ENCODE measurements at regions not wholly inside any gene's neighbourhood (a gene's known extent, or its start where the extent isn't known, plus 50 kb on each side); places are given as distances from the start of the nearest gene placed in this dataset.

DNA sequence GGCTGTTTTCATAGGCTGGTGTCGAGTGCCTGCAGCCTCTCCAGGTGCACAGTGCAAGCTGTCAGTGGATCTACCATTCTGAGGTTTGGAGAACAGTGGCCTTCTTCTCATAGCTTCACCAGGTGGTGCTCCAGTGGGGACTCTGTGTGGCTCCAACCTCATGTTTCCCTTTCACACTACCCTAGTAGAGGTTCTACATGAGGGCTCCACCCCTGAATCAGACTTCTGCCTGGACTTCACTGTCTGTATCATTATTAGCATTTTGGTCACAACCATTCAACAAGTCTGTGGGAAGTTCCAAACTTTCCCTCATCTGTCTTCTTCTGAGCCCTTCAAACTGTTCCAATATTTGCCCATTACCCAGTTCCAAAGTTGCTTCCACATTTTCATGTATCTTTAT lies 1003.7 kb downstream of the MCTP2 start:
- peaks cover 0 to 12% of the 10 kb centered on the region in 2 donors for H3K9me3 ChIP-seq (ENCODE audit: control insufficient read depth in 1 of 2, low read length in 2 of 2)
- H3K36me3 ChIP-seq (ENCODE audit: control insufficient read depth in 1 of 2, insufficient read depth in 2 of 2, low read length in 2 of 2), result no peaks in the 10 kb centered on the region
- no peak overlapping the region for H3K27ac ChIP-seq (ENCODE audit: low read length)
- no peaks in the 10 kb centered on the region for H3K27me3 ChIP-seq (ENCODE audit: low read depth, low read length)
- no peaks in the 10 kb centered on the region for H3K4me1 ChIP-seq (ENCODE audit: control insufficient read depth in 1 of 2, insufficient read depth in 2 of 2, low read length in 2 of 2)
- no peak overlapping the region for H3K4me3 ChIP-seq (ENCODE audit: low read depth in 1 of 2, low read length in 2 of 2)

DNA sequence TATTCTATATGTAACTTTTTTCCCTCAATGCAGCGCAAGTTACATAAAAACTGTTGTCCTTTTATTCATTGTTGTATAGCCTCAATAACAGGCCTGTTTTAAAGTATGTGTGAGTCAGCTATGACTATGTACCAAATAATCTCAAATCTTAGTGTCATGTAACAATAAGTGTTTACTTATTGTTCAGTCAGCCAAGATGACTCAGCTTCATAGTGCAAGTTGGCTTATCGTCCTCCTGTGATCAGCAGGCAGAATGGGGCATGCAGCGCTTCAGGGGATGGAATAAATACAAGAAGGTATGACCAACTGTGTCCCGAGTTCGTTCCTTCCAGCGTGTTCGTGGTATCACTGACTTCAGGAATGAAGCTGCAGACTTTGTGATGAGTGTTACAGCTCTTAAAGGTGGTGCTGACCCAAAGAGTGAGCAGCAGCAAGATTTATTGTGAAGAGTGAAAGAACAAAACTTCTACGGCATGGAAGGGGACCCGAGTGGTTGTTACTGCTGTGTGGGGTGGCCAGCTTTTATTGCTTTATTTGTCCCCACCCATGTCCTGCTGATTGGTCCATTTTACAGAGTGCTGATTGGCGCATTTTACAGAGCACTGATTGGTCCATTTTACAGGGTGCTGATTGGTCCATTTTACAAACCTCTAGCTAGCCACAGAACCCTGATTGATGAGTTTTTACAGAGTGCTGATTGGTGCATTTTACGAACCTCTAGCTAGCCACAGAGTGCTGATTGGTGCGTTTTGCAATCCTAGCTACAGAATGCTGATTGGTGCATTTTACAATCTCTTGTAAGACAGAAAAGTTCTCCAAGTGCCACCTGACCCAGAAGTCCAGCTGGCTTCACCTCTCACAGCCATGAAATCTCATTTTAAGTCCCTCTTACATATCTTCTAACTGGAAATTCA lies 1016.0 kb downstream of the MCTP2 start:
- H3K9me3 ChIP-seq (ENCODE audit: control insufficient read depth in 1 of 2, low read length in 2 of 2), result no peaks in the 10 kb centered on the region
- H3K27me3 ChIP-seq (ENCODE audit: low read depth, low read length), result no peaks in the 10 kb centered on the region
- no peak overlapping the region for H3K27ac ChIP-seq (ENCODE audit: low read length)
- no peaks in the 10 kb centered on the region for H3K36me3 ChIP-seq (ENCODE audit: control insufficient read depth in 1 of 2, insufficient read depth in 2 of 2, low read length in 2 of 2)
- no peak overlapping the region for H3K4me3 ChIP-seq (ENCODE audit: low read depth in 1 of 2, low read length in 2 of 2)
- H3K4me1 ChIP-seq (ENCODE audit: control insufficient read depth in 1 of 2, insufficient read depth in 2 of 2, low read length in 2 of 2), result peaks cover 0 to 7% of the 10 kb centered on the region in 2 donors

DNA sequence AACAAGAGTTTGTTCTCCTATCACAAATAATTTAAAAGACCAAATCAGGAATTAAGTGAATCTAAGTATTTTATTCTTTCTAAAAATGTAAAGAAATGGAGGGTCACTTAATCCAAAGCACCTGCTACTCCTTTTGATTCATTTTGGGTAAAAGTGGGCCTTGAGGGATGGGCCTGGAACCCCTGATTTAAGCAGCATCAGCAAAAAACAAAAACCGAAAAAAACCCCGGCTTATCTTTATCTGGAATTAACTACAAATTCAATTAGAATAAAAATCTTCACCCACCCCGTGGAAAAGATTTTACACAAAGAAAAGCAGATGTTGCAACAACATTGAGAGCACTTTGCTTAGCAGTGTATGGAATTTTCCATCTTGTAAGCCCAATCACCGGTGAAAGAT lies 1018.2 kb downstream of the MCTP2 start:
- Histone ChIP-seq H3K27ac (ENCODE audit: low read length) (peak overlapping the region; percentile 42), H3K36me3 (ENCODE audit: control insufficient read depth in 1 of 2, insufficient read depth in 2 of 2, low read length in 2 of 2) (no peaks in the 10 kb centered on the region), H3K4me3 (ENCODE audit: low read depth in 1 of 2, low read length in 2 of 2) (no peak overlapping the region), H3K9me3 (ENCODE audit: control insufficient read depth in 1 of 2, low read length in 2 of 2) (no peaks in the 10 kb centered on the region), H3K27me3 (ENCODE audit: low read depth, low read length) (no peaks in the 10 kb centered on the region), H3K4me1 (ENCODE audit: control insufficient read depth in 1 of 2, insufficient read depth in 2 of 2, low read length in 2 of 2) (peaks cover 0 to 7% of the 10 kb centered on the region in 2 donors)

DNA sequence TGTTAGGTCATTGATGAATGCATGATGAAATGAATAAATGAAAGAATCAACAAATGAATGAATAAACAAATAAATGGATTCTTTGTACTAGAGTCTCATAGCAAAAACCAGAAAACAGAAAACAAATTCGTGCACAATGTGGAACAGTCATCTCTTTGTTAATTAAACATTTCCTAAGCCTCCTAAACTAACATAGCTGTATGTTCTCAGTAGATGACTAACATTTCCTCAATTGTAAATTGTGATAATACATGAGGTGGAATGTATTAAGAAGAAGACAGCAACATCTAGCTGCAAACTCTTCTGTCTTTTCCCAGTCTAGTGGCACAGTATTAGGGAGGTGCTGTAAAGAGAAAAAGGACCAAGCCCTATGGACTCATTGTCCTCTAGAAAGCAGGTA lies 1021.0 kb downstream of the MCTP2 start:
- H3K27me3 ChIP-seq (ENCODE audit: low read depth, low read length), result no peaks in the 10 kb centered on the region
- no peaks in the 10 kb centered on the region for H3K36me3 ChIP-seq (ENCODE audit: control insufficient read depth in 1 of 2, insufficient read depth in 2 of 2, low read length in 2 of 2)
- H3K4me1 ChIP-seq (ENCODE audit: control insufficient read depth in 1 of 2, insufficient read depth in 2 of 2, low read length in 2 of 2), result peaks cover 0 to 7% of the 10 kb centered on the region in 2 donors
- no peaks in the 10 kb centered on the region for H3K9me3 ChIP-seq (ENCODE audit: control insufficient read depth in 1 of 2, low read length in 2 of 2)
- no peak overlapping the region for H3K4me3 ChIP-seq (ENCODE audit: low read depth in 1 of 2, low read length in 2 of 2)
- H3K27ac ChIP-seq (ENCODE audit: low read length), result no peak overlapping the region

DNA sequence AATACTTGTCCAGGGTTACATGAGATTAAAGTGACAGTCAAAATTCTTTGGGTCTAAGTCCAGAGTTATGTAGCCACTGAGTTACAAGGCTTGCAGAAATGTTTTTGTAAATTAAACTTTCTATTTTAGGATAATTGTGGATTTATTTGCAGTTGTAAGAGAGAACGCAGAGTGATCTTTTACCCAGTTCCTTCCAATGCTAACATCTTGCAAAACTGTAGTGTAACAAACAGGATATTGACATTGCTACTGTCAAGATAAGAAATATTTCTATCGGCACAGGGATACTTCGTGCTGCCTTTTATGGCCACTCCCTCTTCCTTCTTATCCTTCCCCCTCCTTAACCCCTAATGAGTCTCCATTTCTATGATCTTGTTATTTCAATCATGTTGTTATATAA lies 1022.9 kb downstream of the MCTP2 start:
- H3K4me3 ChIP-seq (ENCODE audit: low read depth in 1 of 2, low read length in 2 of 2), result no peak overlapping the region
- no peaks in the 10 kb centered on the region for H3K9me3 ChIP-seq (ENCODE audit: control insufficient read depth in 1 of 2, low read length in 2 of 2)
- no peak overlapping the region for H3K27ac ChIP-seq (ENCODE audit: low read length)
- H3K4me1 ChIP-seq (ENCODE audit: control insufficient read depth in 1 of 2, insufficient read depth in 2 of 2, low read length in 2 of 2), result peaks cover 0 to 15% of the 10 kb centered on the region in 2 donors
- no peaks in the 10 kb centered on the region for H3K36me3 ChIP-seq (ENCODE audit: control insufficient read depth in 1 of 2, insufficient read depth in 2 of 2, low read length in 2 of 2)
- no peaks in the 10 kb centered on the region for H3K27me3 ChIP-seq (ENCODE audit: low read depth, low read length)

DNA sequence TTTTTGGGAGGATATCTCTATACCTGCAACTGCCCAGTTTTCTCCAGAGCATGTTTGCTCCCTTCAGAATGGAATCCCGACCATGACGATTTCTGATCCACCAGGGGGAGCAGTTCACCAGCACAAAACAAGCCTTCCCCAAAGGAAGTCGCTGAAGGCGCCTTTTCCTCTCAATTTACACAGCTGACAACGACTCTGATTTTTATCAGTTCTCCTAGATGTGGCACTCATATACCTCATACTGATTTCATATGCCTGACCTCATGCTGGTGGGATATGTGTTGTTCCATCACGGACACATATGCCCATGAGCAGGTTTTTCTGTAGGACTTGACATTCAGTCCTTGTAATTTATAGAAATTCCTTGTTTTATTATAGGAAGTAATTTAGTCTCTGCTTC lies 1028.2 kb downstream of the MCTP2 start:
- Histone ChIP-seq H3K27ac (ENCODE audit: low read length) (no peak overlapping the region), H3K27me3 (ENCODE audit: low read depth, low read length) (no peaks in the 10 kb centered on the region), H3K36me3 (ENCODE audit: control insufficient read depth in 1 of 2, insufficient read depth in 2 of 2, low read length in 2 of 2) (no peaks in the 10 kb centered on the region), H3K9me3 (ENCODE audit: control insufficient read depth in 1 of 2, low read length in 2 of 2) (no peaks in the 10 kb centered on the region), H3K4me1 (ENCODE audit: control insufficient read depth in 1 of 2, insufficient read depth in 2 of 2, low read length in 2 of 2) (peaks cover 4 to 28% of the 10 kb centered on the region in 2 donors), H3K4me3 (ENCODE audit: low read depth in 1 of 2, low read length in 2 of 2) (no peak overlapping the region)

DNA sequence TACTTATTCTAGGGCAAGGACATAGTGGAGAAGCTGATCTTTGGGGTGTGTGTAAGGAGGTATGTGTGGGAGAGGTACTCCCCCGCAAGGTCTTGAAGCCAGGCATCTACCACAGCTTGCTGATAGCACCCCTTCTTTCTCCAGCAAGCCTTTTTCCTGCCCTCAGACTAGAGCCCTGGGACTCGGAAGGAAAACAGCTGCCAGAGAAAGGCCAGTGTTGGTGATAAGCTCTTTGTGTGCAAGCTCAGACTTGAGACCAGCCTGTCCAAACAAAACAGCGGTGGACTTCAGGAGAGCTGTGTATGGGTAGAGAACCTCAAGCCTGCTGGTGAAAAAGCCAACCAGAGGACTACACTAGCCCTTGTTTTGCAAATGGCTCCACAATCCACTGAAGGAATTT lies 1028.6 kb downstream of the MCTP2 start:
- Histone ChIP-seq H3K36me3 (ENCODE audit: control insufficient read depth in 1 of 2, insufficient read depth in 2 of 2, low read length in 2 of 2) (no peaks in the 10 kb centered on the region), H3K9me3 (ENCODE audit: control insufficient read depth in 1 of 2, low read length in 2 of 2) (no peaks in the 10 kb centered on the region), H3K27ac (ENCODE audit: low read length) (no peak overlapping the region), H3K27me3 (ENCODE audit: low read depth, low read length) (no peaks in the 10 kb centered on the region), H3K4me1 (ENCODE audit: control insufficient read depth in 1 of 2, insufficient read depth in 2 of 2, low read length in 2 of 2) (peaks cover 4 to 28% of the 10 kb centered on the region in 2 donors), H3K4me3 (ENCODE audit: low read depth in 1 of 2, low read length in 2 of 2) (no peak overlapping the region)

DNA sequence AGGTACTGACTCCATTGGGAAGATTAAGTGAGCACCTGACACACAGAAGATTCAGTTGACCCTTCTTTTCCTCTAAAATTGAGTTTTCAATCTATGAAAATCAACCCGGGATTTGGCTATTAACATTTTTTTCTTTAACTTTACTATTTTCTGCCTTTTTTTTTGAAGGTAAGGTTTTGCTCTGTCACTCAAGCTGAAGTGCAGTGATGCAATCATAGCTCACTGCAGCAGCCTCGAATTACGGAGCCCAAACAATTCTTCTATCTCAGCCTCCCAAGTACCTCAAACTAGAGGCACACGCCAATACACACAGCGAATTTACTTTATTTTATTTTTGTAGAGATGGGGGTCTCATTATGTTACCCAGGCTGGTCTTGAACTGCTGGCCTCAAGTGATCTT lies 1029.5 kb downstream of the MCTP2 start:
- H3K27me3 ChIP-seq (ENCODE audit: low read depth, low read length), result no peaks in the 10 kb centered on the region

DNA sequence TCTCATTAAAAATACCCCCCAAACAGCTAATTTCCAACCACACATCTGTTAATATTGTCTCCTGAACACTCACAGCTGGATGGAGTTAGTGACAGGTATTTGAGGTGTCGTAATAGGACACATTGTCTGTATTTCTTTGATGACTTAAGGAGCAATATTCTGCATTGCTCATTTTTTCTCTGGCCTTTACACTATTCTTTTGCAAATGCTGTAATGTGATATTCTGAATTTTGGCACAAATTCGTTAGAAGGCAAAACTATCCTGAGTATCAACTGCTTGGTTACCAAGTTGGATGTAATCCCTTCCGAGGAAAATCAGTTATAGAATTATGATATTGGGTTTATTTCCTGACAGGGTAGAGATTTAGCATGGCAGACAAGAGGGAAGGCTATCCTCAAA lies 1030.2 kb downstream of the MCTP2 start:
- Histone ChIP-seq H3K4me3 (ENCODE audit: low read depth in 1 of 2, low read length in 2 of 2) (no peak overlapping the region), H3K36me3 (ENCODE audit: control insufficient read depth in 1 of 2, insufficient read depth in 2 of 2, low read length in 2 of 2) (no peaks in the 10 kb centered on the region), H3K27me3 (ENCODE audit: low read depth, low read length) (no peaks in the 10 kb centered on the region), H3K27ac (ENCODE audit: low read length) (no peak overlapping the region), H3K9me3 (ENCODE audit: control insufficient read depth in 1 of 2, low read length in 2 of 2) (no peaks in the 10 kb centered on the region), H3K4me1 (ENCODE audit: control insufficient read depth in 1 of 2, insufficient read depth in 2 of 2, low read length in 2 of 2) (peaks cover 4 to 28% of the 10 kb centered on the region in 2 donors)

More for the DNA sequence above, 1029.5 kb downstream of the MCTP2 start:
- no peak overlapping the region for H3K27ac ChIP-seq (ENCODE audit: low read length)
- H3K36me3 ChIP-seq (ENCODE audit: control insufficient read depth in 1 of 2, insufficient read depth in 2 of 2, low read length in 2 of 2), result no peaks in the 10 kb centered on the region
- peaks cover 4 to 28% of the 10 kb centered on the region in 2 donors for H3K4me1 ChIP-seq (ENCODE audit: control insufficient read depth in 1 of 2, insufficient read depth in 2 of 2, low read length in 2 of 2)
- H3K9me3 ChIP-seq (ENCODE audit: control insufficient read depth in 1 of 2, low read length in 2 of 2), result no peaks in the 10 kb centered on the region
- H3K4me3 ChIP-seq (ENCODE audit: low read depth in 1 of 2, low read length in 2 of 2), result no peak overlapping the region

DNA sequence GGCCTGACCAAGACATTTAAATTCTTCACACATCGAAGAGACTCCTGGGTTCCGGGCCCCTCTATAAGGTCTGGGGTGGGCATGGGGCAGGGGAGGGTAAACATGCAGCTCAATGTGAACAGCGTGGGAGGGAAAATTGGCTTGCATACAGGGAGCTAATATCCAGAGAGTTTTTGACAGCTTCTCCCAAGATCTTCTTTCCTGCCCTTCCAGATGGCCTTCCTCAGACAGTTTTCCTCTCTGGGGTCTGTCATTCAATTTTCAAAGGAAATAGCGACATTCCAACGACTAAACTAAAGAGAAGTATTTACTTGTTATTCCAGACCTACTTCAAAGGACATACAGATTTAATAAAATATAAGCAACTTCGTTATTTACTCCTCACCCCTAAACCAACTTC lies 1030.6 kb downstream of the MCTP2 start:
- Histone ChIP-seq H3K4me3 (ENCODE audit: low read depth in 1 of 2, low read length in 2 of 2) (no peak overlapping the region), H3K9me3 (ENCODE audit: control insufficient read depth in 1 of 2, low read length in 2 of 2) (no peaks in the 10 kb centered on the region), H3K4me1 (ENCODE audit: control insufficient read depth in 1 of 2, insufficient read depth in 2 of 2, low read length in 2 of 2) (peaks cover 4 to 28% of the 10 kb centered on the region in 2 donors), H3K27me3 (ENCODE audit: low read depth, low read length) (no peaks in the 10 kb centered on the region), H3K27ac (ENCODE audit: low read length) (no peak overlapping the region), H3K36me3 (ENCODE audit: control insufficient read depth in 1 of 2, insufficient read depth in 2 of 2, low read length in 2 of 2) (no peaks in the 10 kb centered on the region)

DNA sequence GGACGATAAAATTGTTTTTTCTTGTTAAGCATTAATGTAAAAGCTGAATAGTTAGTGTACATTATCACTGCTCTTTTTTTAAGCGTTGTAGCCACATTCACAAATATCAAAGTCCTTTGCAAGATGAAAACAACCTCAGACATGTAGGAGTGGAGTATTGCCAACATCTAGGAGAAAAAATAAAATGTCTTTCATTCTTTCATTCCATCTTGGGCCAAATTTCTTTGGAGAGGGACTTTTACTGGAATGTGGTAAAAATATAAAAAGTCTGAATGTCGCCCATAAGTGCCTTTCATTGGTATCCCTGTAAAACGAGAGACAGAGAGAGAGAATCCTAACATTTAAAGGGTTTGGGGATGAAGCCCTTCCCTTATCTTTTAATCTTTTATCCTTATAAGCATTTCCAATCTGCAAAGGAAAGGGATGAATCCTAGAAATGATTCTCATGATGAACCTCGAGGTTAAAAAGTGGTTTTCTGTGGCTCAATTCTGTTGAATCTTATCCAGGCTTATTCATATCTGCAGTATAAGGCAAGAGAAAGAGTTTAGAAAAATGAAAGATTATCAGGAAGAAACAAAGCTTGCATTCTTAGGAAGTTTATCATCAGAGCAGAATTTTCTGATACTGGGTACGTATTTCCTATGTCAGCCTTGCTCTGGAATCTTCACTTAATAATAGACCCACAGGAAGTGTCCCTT lies 1031.7 kb downstream of the MCTP2 start:
- H3K4me3 ChIP-seq (ENCODE audit: low read depth in 1 of 2, low read length in 2 of 2), result no peak overlapping the region
- no peaks in the 10 kb centered on the region for H3K27me3 ChIP-seq (ENCODE audit: low read depth, low read length)
- peaks cover 4 to 28% of the 10 kb centered on the region in 2 donors for H3K4me1 ChIP-seq (ENCODE audit: control insufficient read depth in 1 of 2, insufficient read depth in 2 of 2, low read length in 2 of 2)

More for the DNA sequence above, 1031.7 kb downstream of the MCTP2 start:
- no peaks in the 10 kb centered on the region for H3K9me3 ChIP-seq (ENCODE audit: control insufficient read depth in 1 of 2, low read length in 2 of 2)
- H3K27ac ChIP-seq (ENCODE audit: low read length), result no peak overlapping the region
- H3K36me3 ChIP-seq (ENCODE audit: control insufficient read depth in 1 of 2, insufficient read depth in 2 of 2, low read length in 2 of 2), result no peaks in the 10 kb centered on the region
